HG03159 (cell line): ENCODE measurements at regions not wholly inside any gene's neighbourhood (a gene's known extent, or its start where the extent isn't known, plus 50 kb on each side); places are given as distances from the start of the nearest gene placed in this dataset.
"Not testable (repeated sequence)": the region's sequence is repeated elsewhere in the genome, so short reads cannot be mapped to it uniquely, and the experiment has no call there.

ENCODE experiments used
- ATAC-seq: cut with Tn5 transposase; IDR thresholded peaks from one replicate; pipeline ENCODE4 v1.9.1; 2021; ENCODE audit warnings: mild to moderate bottlenecking, moderate library complexity; ENCODE audit not compliant: unreplicated experiment

DNA sequence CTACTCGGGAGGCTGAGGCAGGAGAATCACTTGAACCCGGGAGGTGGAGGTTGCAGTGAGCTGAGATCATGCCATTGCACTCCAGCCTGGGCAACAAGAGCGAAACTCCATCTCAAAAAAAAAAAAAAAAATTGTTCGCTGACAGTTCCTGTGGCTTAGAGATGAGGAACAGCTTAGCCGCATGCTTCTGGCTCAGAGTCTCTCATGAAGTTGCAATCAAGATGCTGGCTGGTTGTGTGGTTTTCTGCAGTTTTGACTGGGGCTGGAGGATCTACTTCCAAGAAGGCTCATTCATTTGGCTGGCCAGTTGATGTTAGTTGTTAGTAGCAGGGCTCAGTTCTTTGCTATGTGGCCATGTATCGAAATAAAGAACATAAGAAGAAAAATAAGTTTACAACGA, 69.9 kb upstream of the TBC1D5 start:
- not testable (repeated sequence) for ATAC-seq

DNA sequence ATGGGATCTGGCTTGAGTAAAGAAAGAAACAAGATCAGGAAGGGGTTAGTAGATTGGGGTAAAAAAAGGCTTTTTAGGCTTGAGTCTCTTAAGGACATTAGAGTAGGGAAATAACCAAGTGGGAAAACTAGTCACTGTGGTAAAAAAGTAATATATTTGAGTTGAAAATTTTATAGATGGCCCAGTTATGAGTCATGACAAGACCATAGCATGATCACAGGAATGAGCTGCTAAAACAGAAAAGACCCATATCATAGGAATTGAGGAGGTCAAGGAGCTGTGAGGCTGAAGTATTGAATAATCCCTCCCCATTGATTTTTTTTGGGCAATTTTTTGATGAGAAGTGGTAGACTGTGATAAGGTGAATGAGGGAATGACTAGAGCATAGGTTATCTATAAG, 69.2 kb upstream of the TBC1D5 start:
- no peak for ATAC-seq

DNA sequence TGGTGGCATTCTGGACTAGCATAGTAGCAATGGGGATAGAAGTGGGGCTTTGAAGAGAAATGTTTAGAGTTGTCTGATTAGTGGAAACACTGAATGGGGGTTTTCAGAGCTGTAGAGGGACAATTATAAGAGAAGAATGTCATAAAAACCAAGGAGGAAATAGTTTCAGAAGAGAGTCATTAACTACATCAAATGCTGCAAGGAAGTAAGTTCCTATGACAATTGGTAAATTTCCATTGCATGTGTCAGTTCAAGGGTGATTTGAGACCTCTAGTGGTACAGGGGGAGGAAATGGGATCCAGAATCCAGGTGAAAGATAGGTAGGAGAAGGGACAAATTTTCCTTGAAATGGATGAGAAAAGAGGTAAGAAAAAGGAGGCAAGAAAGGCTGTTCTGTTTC, 68.3 kb upstream of the TBC1D5 start:
- no peak for ATAC-seq

DNA sequence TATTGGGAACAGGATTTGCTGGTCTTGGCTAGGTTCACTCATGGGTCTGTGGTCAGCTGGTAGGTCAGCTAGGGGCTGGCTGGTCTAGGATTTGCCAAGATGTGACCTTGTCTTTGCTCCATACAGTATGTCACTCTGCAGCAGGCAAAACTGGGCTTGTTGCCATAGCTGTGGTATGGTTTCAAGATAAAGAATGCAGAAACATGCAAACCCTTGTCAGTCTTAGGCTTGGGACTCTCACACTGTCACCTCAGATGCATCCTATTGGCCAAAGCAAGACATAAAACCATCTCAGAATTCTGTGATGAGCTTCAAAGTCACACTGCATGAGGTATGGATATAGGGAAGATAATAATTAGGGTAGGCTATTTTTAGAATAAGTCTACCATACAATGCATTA, 66.6 kb upstream of the TBC1D5 start:
- no peak for ATAC-seq

DNA sequence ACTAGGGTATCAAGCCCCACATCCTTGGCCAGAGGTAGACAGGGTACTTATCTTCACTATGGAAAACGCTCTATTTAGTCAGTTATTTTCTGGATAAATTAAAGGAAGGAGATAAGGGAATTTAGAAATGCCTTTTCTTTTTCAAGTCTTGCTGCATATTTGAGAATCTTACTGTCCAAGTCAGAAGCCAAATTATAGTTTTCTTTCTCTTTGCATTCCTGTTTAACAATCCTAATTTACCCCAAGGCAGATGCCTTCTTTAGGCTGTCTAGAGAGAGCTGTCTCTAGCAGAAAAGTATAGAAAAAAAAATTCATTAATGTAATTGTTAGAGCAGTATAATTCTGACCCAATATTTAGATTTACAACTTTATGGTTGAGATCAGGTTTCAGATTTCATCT, 64.4 kb upstream of the TBC1D5 start:
- no peak for ATAC-seq

DNA sequence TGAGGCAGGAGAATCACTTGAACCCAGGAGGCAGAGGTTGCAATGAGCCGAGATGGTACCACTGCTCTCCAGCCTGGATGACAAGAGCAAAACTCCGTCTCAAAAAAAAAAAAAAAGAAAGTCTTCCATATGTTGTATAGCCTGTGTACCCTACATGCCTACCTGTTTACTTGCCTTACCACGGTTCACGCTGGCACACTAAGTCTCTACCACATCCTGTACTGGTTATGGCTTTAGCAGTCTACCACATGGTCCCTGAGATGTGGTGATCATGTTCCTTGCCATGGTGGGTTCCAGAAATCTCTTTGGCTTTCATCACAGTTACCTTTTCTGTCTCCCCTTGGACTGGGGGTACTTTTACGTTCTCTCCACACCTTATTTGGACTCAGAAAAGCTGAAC, 63.8 kb upstream of the TBC1D5 start:
- ATAC-seq = no peak

DNA sequence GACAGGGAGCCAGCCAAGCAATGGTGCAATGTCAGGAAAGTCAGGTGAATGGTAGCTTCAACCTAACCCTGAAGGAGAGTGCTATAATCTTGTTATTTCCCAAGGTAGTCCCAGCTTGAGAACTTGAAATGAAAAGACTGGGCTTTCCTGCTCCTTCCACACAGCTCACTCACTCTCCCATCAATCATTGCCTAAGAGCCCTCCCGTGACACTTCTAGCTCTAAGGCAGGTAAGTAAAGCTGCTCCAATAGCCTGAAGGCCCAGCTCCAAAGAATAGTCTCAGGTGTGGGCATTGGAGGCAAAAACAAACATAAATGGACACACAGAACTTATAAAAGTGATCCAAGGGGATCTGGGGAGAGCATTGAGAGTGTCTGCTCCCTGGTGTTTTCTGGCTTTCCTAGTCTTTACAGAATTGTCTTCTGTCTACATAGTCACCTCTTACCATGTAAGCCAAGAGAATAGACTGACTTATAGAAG, 63.1 kb upstream of the TBC1D5 start:
- no peak for ATAC-seq

DNA sequence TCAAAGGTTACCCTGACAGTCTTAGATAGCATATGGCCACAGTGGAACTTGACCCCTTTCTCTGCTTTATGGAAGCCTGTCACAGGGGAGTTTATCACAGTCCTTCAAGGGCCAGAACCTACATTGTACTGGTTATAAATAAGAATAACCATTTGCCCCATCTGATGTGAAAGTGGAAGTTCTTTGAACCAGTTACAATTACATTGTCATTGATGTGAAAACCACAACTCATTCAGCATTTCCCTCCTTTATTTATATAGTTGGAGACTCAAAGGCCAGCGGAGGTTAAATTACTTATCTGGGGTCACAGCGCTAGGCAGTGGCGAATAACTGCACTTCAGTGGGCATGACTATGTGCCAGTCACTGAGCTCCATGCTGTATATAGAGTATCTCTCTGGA, 60.5 kb upstream of the TBC1D5 start:
- peak; percentile 49 for ATAC-seq

DNA sequence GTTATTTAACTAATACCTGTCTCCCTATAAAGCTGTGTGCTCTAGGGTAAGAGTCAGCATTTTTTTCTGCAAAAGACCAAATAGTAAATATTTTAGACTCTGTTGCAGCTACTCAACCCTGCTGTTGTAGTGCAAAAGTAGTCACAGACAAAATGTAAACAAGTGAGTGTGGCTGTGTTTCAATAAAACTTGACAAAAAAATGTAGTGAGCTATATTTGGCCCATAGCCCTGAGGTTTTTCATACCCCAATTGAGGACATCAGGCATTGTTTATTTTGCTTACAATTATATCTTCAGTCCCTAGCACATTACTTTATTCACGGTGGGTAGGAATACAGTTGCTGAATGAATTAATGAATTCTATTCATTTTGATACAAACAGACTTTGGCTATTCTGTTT, 58.7 kb upstream of the TBC1D5 start:
- no peak for ATAC-seq

DNA sequence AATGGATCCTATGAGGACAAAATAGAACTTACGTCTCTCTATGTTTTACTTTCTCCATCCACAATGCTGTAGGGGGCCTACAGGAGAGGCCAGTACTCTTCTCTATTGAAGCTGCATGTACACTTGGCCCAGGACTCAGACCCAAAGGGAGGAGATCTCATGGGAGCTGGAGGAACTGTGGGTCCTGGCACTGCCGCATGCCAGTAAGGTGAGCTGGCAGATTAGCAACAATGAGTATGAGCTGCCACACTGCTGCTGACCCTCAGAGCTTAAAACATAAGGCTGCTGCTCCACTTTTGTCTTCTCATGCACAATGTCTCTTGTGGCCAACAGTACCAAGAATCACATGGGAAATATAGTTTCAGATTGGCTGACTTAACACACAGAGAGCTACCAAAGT, 57.8 kb upstream of the TBC1D5 start:
- no peak for ATAC-seq

DNA sequence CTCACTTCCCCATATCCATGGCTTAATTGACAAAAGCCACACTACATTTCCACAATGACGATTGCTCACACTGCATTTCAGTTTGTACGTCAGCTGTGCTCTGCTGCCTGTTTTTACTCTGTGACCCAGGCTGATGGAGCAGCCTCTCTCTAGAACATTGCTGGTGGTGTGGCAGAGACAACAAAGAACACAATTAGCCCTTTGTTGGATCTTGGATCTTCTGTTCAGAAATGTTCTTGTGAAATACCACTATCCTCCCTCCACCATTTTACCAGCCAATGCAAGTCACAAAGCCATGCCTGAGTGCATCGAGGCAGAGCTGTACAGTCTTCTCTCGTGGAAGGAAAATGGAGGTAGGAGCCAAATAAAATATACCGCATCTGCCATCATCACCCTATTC, 56.9 kb upstream of the TBC1D5 start:
- no peak for ATAC-seq

DNA sequence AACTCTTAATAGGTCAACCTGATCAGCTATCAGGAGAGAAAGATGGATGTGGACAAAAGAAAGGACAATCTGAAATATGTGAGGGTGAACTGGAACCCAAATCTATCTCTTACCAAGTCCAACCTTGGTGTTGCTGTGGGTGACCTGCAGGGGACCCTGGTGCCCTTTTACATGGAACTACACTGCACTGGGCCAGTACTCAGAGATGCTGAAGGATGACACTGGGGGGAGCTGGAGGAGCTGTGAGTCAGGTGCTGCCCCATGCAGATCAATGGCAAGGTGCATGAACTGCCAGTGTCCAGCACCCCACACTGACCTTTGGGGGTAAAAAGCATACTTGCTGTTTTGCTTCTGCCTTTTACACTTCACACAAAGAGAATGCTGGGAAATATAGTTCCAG, 55.6 kb upstream of the TBC1D5 start:
- ATAC-seq = no peak

DNA sequence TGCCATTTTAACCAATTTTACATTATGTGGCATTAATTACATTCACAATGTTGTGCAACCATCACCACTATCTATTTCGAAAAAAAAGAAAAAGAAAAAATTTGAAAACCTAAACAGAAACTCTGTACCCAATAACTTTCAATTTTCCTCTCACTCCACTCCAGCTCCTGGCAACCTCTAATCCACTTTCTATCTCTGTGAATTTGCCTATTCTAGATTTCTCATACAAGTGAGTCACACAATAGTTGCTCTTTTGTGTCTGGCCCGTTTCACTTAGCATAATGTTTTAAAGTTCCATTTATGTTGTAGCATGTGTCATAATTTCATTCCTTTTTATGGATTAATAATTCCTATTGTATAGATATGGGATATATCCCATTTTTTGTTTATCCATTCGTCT, 53.3 kb upstream of the TBC1D5 start:
- no peak for ATAC-seq

DNA sequence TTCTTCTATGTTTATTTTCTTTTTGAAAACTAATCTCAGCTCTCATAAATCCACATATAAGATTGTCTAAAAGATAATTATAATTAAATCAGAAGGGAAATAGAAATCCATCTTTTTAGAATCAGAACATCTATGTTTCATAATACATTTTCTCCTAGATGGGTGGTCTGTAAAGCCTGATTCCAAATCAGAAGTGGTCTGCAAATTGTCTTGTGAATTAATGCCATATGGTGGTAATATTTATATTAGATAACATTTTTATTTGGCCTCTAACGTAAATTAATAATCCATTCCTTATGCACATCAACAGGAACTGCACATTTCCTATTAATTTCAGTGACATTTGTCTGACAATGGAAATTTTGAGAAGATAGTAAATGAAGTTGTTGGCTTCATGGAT, 52.8 kb upstream of the TBC1D5 start:
- no peak for ATAC-seq

DNA sequence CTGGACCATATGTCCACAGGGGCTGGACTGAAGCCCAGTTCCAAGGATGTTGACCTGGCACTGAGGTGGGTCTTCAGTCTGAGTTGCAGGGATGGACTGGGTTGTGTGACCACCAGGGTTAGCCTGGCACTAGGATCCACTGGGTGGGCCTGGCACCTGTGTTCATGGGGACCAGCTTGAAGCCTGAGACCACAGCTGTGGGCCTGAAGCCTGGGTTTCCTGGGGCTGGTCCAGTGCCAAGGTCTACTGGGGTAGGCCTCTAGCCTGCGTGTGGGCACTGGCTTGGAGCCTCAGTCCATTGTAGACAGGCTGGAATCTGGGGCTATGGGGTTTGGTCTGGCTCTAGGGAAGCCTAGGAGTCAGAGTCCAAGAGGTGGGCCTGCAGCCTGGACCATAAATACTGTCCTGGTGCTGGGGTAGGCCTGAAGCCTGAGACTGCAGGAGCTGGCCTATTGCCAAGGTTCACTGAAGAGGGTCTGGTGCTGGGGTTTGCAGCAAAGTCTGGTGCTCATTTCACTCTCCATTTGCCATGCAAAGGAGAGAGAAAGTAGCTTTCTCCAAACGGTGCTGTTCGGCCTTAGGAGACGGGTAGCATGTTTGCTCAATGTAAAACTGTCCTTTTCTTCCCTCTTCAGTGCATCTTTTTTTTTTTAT, 51.2 kb upstream of the TBC1D5 start:
- no peak for ATAC-seq
